ENCODE measurements at regions not wholly inside any gene's neighbourhood (a gene's known extent, or its start where the extent isn't known, plus 50 kb on each side); places are given as distances from the start of the nearest gene placed in this dataset.
"Not testable (repeated sequence)": the region's sequence is repeated elsewhere in the genome, so short reads cannot be mapped to it uniquely, and the experiment has no call there.

DNA sequence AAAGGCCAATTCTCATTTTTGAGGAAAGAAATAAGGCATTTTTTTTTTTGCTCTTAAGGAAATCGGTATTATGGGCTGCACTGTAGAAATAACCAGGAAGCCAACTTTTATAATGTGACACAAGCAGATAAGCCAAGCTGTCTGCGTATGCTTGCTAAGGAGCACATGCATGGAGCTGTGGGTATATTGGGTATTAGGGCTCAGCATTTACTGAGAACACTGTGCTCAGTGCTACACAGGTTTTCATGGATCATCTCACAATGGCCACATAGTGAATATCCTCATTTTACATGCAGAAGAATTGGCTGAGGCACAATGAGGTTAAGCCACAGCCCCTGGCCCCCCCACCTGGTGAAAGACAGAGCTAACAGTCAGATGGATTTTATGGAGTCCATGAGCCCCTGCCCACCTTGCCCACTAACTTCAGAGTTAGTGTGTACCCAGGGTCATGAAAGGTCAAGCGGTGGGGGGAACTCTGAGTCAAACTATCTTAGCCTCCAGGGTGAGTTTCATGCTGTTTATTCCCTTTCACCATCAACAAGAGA is 204.8 kb downstream of the SPATA31A6 start:
- DNase-seq (ENCODE audit: low read depth), result no peak
- no peak overlapping the region for H3K4me3 ChIP-seq (ENCODE audit: low read depth, low read length)
- TF ChIP-seq CTCF (IDR thresholded peaks at IDR 0.05; ENCODE audit: control insufficient read depth, extremely low read depth, insufficient read depth), result no peak

DNA sequence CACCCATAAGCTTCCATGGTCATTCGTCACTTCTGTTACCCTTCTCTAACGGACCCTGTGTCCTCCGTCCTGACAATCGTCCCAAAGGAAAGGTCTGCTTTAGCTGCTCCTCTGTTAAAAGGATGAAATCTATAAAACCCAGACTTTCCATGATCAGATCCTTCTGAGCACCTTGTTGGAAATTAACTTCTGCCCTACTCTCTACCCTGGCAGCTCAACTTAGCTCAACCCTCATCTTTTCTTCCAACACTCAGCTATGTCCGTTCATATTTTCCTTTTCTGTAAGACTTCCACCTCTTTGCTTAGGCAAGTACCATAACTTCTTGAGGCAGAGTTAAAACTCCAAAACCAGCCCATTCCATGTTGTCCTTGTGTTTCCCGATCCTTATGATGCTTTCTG is 205.4 kb downstream of the SPATA31A6 start:
- no peak overlapping the region for H3K4me3 ChIP-seq (ENCODE audit: low read depth, low read length)
- no peak for DNase-seq (ENCODE audit: low read depth)
- no peak for TF ChIP-seq CTCF (IDR thresholded peaks at IDR 0.05; ENCODE audit: control insufficient read depth, extremely low read depth, insufficient read depth)

- not testable (repeated sequence) for DNase-seq (ENCODE audit: low read depth); H3K4me3 ChIP-seq (ENCODE audit: low read depth, low read length)
Measured at GRCh38 chr9:42392773-42393455, 209.5 kb downstream of the SPATA31A6 start.

DNA sequence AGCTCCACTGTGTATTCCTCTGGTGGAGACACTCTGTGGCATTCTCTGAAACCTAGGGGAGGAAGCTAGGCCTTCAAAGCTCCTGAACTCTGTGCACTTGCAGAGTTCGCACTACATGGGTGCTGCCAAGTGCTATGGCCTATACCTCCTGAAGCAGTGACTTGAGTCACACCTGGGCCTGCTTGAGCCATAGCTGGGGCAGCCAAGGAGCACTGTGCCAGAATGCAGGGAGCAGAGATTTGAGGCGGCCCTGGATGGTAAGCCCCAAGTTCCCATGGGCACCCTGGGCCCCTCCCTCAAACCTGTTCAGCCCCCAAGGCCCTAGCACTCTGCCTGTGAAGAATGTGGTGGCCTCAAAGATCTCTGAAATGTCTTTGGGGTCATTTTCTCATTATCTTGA is 212.9 kb downstream of the SPATA31A6 start:
- TF ChIP-seq CTCF (IDR thresholded peaks at IDR 0.05; ENCODE audit: control insufficient read depth, extremely low read depth, insufficient read depth), result no peak
- H3K4me3 ChIP-seq (ENCODE audit: low read depth, low read length), result no peak overlapping the region
- DNase-seq (ENCODE audit: low read depth), result no peak

GRCh38 chr9:42397336-42397735 is 213.9 kb downstream of the SPATA31A6 start:
- H3K4me3 ChIP-seq (ENCODE audit: low read depth, low read length); DNase-seq (ENCODE audit: low read depth): not testable (repeated sequence)

- H3K4me3 ChIP-seq (ENCODE audit: low read depth, low read length); DNase-seq (ENCODE audit: low read depth): not testable (repeated sequence)
Measured at GRCh38 chr9:42402919-42403318, 219.5 kb downstream of the SPATA31A6 start.

DNA sequence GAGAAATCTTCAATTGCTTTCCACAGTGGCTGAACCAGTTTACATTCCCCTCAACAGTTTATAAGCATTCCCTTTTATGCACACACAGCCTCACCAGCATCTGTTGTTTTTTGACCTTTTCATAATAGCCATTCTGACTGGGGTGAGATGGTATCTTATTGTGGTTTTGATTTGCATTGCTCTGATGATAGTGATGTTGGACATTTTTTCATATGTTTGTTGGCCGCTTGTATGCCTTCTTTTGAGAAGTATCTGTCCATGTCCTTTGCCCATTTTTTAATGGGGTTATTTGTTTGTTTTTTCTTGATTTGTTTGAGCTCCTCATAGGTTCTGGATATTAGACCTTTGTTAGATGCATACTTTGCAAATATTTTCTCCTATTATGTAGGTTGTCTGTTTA is 226.1 kb downstream of the SPATA31A6 start:
- DNase-seq (ENCODE audit: low read depth); H3K4me3 ChIP-seq (ENCODE audit: low read depth, low read length): not testable (repeated sequence)

DNA sequence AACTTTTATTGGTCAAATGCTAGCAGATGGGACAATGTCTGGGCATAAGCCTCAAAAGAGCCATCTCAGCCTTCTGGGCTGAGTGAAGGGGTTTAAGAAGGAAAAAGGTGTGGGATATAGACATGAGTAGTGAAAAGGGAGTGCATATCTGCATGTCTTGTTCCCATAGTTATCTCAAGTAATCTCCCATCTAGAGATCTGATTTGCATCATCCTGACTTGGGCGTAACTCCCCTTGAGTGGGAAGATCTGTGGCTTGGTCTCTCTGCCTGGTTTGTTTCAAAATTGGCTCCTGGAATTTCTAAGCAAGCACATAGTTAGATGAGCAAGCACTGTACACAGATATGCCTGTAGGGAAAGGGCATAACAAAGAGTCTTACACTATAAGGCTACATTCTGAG is 228.9 kb downstream of the SPATA31A6 start:
- not testable (repeated sequence) for DNase-seq (ENCODE audit: low read depth)

DNA sequence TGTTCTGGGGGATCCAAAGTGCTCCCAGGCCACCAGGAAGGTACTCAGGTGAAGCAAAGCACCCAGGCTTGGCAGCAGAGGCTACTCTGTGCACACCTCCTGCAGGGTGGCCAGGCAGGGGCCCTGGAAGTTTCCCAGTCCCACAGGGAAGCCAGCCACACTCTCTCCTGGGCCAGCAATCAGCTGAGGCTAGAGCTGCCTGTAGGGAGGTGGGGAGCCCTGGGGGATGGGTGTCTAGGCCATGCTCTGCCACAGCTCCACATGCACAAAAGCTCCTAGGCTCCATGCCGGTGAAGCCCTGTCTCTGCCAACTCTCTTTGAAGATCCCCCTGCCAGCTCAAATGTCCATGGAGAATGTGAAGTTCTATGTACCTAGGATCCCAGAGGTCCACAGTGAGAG is 231.4 kb downstream of the SPATA31A6 start:
- DNase-seq (ENCODE audit: low read depth); H3K4me3 ChIP-seq (ENCODE audit: low read depth, low read length): not testable (repeated sequence)

More for the DNA sequence above, 228.9 kb downstream of the SPATA31A6 start:
- H3K4me3 ChIP-seq (ENCODE audit: low read depth, low read length), result not testable (repeated sequence)

DNA sequence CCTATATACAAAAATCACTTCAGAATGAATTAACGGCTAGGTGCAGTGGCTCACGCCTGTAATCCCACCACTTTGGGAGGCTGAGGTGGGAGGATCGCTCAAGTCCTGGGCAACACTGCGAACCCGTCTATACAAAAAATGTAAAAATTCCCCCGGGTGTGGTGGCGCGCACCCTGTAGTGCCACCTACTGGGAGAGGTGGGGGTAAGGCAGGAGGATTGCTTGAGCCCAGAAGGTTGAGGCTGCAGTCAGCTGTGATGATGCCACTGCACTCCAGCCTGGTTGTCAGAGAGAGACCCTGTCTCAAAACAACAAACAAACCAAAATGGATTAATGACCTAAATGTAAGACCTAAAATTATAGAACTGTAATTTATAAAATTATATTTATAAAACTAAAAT is 236.2 kb downstream of the SPATA31A6 start:
- not testable (repeated sequence) for H3K4me3 ChIP-seq (ENCODE audit: low read depth, low read length); DNase-seq (ENCODE audit: low read depth)

DNA sequence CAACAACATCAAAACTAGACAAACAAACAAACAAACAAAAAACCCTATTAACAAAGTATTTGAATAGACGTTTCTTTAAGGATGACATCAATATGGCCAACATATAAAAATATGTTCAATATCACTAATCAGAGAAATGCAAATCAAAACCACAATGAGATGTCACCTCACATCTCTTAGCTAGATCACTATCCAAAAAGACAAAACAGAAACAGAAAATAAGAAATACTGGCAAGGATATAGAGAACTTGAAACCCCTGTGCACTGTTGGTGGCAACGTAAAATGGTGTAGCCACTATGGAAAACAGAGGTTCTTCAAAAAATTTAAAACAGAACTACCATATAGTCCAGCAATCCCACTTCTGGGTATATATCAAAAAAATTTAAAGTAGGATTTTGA is 236.9 kb downstream of the SPATA31A6 start:
- H3K4me3 ChIP-seq (ENCODE audit: low read depth, low read length); DNase-seq (ENCODE audit: low read depth): not testable (repeated sequence)

- H3K4me3 ChIP-seq (ENCODE audit: low read depth, low read length); DNase-seq (ENCODE audit: low read depth): not testable (repeated sequence)
Measured at GRCh38 chr9:42421630-42422029, 238.2 kb downstream of the SPATA31A6 start.

DNA sequence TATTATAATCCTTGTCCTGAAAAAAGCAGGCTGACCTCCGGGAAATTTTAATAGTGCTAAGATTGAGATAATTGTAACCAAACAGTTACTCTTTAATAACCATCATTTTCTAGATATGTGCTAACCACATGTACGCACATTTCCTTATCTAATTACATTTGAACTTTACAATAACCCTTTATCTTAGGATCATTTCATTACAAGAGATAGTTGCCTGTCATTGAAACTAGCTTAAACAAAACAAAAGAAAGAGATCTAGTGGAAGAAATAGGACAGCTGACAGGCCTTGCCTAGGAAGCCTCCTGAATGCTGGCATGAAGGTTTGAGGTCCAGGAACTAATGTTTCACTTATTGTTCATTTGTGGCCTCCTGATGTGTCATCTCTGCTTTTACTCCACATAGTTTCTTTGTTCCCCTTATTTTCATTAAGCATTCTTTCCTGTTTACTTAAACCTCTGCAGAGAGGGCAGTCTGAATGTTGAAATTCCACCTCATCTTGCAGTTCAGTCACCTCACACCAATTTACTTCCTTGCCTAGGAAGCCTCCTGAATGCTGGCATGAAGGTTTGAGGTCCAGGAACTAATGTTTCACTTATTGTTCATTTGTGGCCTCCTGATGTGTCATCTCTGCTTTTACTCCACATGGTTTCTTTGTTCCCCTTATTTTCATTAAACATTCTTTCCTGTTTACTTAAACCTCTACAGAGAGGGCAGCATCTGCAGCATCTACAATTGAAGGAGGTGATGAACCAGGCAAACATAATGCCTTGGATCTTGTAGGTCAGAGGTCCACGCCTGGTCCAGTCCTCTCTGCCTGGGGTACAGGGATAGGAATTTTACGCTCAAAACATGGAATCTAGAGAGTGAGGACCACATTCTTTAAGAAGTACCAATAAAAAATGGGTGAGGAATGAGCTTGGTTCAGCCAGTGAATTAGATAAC is 247.5 kb downstream of the SPATA31A6 start:
- not testable (repeated sequence) for H3K4me3 ChIP-seq (ENCODE audit: low read depth, low read length); DNase-seq (ENCODE audit: low read depth)

DNA sequence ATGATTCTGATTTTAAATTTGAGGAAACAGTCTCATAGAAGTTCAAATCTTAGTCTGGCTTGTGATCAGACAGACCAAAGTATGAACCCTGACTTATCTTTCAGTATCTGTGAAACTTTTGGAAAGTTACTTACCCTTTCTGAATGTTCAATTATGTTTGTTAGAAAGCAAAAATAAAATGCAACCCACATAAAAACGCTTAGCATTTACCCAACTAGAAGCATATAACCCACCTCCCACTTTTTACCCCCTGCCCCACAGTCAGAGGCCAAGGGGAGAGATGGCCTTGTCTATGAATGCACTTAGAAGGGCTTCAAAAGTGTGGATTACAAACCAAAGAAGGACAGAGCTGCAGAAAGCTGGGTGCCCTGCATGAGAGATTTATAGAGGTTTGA is 248.2 kb downstream of the SPATA31A6 start:
- DNase-seq (ENCODE audit: low read depth); H3K4me3 ChIP-seq (ENCODE audit: low read depth, low read length): not testable (repeated sequence)

Measured in LNCaP clone FGC (cell line).